SHP77 (cell line): ENCODE measurements at regions not wholly inside any gene's neighbourhood (a gene's known extent, or its start where the extent isn't known, plus 50 kb on each side); places are given as distances from the start of the nearest gene placed in this dataset.
"Not testable (repeated sequence)": the region's sequence is repeated elsewhere in the genome, so short reads cannot be mapped to it uniquely, and the experiment has no call there.

ENCODE experiments used
- DNase-seq, 2 experiments: peaks; one replicate each; lab custom pipeline; 2025; lab: John Stamatoyannopoulos, UW

DNA sequence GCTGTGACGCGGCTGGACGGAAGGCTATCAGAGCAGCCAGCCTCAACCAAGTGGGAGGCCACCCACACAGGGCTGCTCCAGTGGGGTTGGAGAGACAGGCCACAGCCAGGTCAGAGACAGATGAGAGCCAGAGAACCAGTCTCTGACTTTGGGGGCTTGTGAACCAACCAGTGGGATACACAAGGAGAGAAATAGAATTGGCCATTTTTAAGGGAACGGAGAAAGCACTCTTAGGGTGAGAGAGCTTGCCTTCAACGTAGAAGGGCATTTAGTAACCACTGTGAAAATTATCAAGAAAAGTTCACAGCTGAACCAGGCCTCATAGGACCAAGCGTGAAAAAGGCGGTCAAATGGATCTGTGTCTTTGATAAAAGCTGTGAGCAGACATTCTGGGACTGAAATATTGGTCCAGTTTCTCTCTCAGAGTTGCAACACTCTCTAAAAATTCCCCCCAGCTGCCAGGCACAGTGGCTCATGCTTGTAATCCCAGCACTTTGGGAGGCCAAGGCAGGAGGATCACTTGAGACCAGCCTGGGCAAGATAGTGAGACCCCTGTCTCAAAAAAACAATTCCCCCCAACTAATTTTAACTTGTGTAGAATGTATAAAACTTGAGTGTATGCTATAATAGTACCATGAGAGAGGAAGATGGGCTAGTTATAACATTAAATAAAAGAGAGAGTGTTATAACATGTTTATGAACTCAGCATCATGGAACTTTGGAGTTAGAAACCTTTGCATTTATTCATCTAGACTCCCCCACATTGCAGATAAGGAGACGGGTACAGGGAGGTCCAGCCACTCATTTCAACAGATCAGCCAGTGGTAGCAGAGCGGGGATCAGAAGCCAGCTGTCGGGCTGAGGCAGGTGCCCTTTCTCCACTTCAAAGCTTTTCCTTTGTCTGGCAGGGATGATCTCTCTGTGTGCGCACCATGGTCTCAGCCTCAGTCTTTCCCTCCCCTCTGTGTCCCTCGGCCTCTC, 132.2 kb downstream of the NPIPB11 start:
- DNase-seq = not testable (repeated sequence)

DNA sequence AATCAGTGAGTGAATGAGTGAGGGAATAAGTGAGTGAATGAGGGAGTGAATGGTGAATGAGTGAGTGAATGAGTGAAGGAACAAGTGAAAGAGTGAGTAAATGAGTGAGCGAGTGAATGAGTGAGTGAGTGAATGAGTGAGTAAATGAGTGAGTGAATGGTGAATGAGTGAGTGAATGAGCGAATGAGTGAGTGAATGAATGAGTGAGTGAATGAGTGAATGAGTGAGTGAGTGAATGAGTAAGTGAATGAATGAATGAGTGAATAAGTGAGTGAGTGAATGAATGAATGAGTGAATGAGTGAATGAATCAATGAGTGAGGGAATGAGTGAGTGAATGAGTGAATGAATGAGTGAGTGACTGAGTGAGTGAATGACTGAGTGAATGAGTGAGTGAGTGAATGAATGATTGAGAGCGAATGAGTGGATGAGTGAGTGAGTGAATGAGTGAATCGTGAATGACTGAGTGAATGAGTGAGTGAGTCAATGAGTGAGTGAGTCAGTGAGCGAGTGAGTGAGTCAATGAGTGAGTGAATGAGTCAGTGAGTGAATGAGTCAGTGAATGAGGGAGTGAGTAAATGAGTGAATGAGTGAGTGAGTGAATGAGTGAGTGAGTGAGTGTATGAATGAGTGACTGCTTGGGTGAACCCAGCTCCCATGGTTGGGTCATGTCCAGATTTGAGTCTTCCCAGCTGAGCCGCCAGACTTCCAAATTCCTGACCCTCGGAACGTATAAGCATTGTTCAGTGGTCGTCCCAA, 133.0 kb downstream of the NPIPB11 start:
- DNase-seq = not testable (repeated sequence)

GRCh38 chr16:29271721-29272675, 134.5 kb downstream of the NPIPB11 start:
- not testable (repeated sequence) for DNase-seq

DNA sequence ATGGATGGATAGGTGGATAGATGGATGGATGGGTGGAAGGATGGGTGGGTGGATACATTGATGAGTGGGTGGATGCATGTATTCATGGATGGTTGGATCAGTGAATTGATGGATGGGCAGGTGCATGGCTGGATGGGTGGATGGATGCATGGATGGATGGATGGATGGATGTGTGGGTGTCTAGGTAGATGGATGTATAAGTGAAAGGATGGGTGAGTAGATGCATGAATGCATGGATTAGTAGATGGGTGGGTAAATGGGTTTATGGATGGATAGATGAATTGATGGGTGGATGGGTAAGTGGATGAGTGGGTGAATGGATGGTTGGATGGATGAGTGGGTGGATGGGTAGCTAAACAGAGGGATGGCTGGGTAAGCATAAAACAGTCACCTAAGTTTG, 135.6 kb downstream of the NPIPB11 start:
- DNase-seq = not testable (repeated sequence)

DNA sequence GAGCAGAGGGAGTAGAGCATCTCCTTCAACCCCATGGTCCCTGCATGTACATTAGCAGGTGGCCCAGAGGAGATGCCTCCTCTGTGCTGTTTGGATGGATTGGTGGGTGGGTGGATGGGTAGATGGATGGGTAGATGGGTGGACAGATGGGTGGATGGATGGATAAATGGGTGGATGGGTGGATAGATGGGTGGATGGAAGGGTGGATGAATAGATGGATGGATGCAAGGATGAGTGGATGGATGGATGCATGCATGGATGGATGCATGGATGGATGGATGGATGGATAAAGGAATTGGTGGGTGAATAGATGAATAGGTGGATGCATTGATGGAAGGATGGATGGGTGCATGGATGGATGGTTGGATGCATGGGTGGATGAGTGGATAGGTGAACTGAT, 136.5 kb downstream of the NPIPB11 start:
- not testable (repeated sequence) for DNase-seq

DNA sequence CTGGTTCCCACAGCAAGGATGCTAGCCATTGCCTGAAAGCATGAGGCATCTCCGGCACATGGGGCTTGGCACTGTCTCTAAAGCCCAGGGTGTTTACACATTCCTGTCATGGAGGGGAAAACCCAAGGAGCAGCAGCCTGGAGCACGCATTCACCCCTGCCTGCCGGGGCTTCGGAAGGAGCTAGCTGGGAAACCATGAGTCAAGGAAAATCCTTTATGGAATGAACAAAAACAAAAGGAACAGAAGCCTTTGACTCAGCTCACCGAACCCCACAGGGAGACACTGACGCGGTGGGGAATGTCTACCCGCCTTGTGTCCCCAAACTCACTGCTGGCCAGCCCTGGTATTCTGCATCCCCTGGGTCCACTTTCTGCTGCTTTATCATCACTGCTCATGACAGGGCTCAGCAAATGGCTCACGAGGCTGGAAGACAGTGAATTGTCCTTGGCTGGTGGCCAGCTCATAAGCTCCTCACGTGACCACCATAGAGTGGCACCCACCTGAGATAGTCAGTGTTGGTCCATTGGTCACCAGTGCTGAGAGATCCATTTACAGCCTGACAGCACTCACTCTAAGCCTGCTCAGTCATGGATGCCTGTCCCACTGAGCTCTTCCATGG, 137.2 kb downstream of the NPIPB11 start:
- not testable (repeated sequence) for DNase-seq

- not testable (repeated sequence) for DNase-seq
These were observed 137.7 kb downstream of the NPIPB11 start for GRCh38 chr16:29268785-29269191.

GRCh38 chr16:29268348-29268747, 138.2 kb downstream of the NPIPB11 start:
- not testable (repeated sequence) for DNase-seq

DNA sequence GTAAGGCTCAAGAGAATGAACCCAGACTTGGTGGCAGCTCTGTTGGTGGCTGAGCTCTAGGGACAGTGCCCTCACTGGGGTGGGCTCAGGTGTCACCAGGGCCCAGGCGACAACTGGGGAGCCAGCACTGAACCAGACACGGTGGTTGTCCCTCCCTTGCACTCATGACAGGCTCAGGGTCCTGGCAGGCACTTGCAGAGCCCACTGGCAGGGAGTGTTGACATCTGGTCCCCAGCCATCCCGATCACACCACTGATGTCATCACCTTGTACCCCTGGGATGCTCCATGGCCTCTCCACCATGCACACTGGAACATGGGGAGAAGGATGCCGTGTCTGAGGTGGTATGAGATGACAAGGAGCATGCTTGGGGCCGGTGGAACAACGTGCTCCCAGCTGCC, 138.6 kb downstream of the NPIPB11 start:
- not testable (repeated sequence) for DNase-seq

DNA sequence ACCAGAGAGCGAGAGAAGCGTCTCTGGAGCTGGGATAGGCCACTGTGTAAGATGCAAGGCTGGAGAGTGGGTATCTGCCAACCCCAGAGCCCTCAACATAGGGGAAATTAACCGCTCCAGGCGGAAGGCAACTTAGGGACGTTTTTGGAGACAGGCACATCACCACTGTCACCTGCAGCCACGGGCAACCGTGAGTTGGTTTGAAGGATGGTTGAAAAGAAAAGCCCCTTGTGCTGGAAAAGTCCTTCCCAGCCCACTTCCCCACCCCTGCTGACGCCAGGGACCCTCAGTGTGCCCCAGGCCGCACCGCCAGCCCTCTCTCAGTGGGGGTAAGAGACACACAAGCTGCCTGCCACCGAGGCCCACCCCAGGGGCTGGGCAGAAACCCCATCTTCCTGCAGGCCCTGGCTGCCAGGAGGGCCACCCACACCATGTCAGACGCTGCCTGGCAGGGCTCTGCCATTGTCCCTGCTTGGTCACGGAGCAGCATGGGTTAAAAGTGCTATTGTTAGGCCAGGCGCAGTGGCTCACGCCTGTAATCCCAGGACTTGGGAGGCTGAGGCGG, 139.4 kb downstream of the NPIPB11 start:
- not testable (repeated sequence) for DNase-seq

DNA sequence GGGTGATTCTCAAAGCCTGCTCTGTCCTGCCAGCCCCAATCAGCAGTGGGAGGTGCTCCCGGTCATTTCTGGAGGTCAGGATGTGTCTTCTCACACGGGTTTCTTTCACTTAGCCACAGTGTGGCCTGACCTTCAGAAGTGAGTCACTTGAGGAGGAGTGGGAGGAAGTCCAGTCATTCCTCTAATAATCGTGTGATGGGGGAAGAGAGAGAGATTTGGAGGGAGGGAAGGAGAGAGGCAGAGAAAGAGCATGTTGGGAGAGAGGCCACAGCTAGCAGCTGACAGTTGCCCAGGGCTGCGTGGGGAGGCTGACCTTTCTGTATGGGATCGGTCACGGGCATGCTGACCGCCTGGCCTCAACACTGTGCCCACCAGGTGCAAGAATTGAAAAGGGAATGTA, 139.9 kb downstream of the NPIPB11 start:
- not testable (repeated sequence) for DNase-seq

DNA sequence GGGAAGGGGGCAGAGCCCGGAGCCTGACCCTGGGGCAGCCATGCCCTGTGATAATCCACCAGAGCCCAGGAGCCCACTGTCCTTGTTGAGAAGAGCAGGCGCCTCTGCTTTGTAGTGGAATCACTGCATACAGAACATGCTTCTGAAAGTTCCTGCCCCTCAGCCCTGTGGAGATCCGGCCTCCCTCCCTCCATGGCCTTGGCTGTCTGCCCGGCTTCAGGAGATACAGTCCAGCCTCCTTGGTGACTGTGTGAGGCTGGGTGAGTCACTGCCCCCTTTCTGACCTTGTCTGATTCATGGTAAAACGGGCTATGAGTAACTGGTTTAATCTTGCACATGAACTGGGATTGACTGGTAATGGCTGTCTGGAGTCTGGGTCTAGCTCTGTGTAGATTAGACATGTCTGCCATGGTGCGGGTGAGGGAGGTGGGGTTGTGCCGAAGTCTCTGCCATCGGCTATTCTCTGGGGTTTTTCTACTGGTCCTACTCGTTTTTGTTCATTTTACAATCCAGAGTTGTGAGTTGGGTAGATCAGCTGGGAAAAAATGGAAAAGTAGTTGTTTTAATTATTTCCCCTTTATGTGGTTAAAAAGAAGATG, 141.2 kb downstream of the NPIPB11 start:
- DNase-seq = peak; percentile 30 to 70

- not testable (repeated sequence) for DNase-seq
These were observed 142.3 kb downstream of the NPIPB11 start for GRCh38 chr16:29264080-29264837.

- DNase-seq = not testable (repeated sequence)
These were observed 143.8 kb downstream of the NPIPB11 start for GRCh38 chr16:29262725-29263124.

DNA sequence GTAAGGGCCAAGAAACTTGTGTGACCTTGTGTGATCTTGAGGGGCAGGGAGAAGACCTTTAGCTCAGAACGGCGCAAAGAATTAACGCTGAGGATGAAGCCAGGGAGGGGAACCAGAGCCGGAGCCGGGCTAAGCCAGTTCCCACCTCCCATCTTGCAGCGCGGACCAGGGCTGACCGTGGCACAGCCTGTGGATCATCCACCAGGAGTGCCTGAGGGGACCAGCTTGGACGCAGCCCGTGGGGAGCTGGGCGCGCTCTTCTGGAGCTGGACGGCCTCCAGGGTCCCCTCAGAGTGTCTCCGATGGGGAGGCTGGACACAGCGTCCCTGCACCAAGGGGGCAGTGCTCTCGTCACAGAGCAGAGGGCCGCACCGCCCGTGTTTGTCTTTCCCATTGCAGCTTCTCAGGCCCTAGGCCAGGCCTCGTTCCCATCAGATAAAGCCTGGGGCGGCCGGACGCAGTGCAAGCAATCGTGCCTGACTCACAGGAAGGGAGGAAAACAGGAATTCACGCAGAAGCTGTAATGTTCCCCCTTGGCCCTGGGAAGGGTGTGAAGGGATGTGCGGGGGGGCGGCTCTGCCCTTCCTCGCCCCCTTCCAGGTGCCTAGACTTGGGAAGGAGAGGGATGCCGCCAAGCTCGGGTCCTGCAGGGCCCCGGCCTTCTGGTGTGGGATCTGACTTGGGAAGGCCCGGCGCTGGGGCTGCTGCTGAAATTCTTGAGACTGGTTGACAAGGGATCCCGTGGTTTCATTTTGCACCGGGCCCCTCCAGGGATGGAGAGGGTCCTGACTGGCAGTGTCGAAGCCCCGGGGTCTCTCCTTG, 144.9 kb downstream of the NPIPB11 start:
- not testable (repeated sequence) for DNase-seq

GRCh38 chr16:29260683-29261426, 145.7 kb downstream of the NPIPB11 start:
- DNase-seq = not testable (repeated sequence)

DNA sequence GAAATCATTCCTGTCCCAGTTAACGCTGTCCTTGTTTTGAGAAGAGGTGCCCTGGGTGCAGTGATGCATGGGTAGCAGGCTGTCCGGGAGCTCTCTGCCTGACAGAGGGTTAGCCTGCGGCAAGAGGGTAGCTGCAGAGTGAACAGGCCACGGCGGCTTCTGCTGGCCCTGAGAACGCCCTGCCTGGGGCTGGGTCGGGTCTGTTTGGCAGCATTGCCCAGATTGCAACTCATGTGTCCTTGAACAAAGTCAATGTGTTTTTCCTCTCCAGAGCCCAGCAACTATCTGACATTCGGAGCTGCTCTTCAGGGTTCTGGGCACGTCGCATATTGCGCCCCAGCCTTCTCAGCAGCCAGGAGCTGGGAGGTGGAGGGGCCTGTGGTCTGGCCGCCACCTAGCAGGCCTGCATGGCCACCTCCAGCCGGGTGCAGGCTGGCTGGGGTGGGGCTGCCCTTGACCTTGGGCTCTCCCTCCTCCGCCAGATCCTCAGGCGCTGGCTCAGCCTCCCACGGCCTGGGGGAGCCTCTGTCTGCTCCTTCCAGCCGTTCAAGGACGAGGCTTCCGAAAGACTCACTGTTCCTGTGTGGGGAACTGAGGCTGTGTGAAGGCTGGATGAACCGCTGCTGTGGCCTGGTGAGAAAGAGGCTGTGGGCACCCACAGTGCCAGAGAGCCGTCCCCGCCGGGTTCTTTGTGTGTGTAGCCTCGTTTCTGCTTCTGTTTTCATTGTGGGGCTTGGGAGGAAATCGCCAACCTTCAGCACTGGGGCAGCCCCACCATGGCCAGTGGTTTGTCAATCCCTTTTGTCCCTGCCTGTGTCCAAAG, 146.7 kb downstream of the NPIPB11 start:
- DNase-seq = not testable (repeated sequence)
